Kidney (tissue), 13 donors: ENCODE measurements at regions not wholly inside any gene's neighbourhood (a gene's known extent, or its start where the extent isn't known, plus 50 kb on each side); places are given as distances from the start of the nearest gene placed in this dataset.

Experiments used
- DNase-seq, 5 donors: peaks; one replicate each; pipeline ENCODE4 v3.0.0-alpha.2; 2013 to 2020
- FAIRE-seq: peaks from 2 replicates; lab custom pipeline; 2012; peaks lifted over from hg19 to GRCh38; lab: Jason Lieb, UNC
- H3K27ac ChIP-seq, 2 donors: one replicate each; pipeline ENCODE4 v1.7.0; 2013; ENCODE audit warnings: low read depth in 2 of 2, low read length in 2 of 2, inconsistent platforms in 1 of 2
- H3K27me3 ChIP-seq: one replicate; pipeline ENCODE4 v1.7.1; 2013; ENCODE audit warnings: low read length, inconsistent platforms; ENCODE audit not compliant: control insufficient read depth, insufficient read depth
- H3K36me3 ChIP-seq, 3 donors: one replicate each; pipeline versions ENCODE4 v1.7.0 to v1.7.1; 2013; ENCODE audit warnings: low read length in 3 of 3, control low read depth in 1 of 3, inconsistent platforms in 1 of 3; ENCODE audit not compliant: insufficient read depth in 3 of 3, control insufficient read depth in 2 of 3
- H3K4me1 ChIP-seq, 3 donors: one replicate each; pipeline versions ENCODE4 v1.7.0 to v1.7.1; 2013; ENCODE audit warnings: low read length in 3 of 3, inconsistent platforms in 1 of 3, low read depth in 1 of 3; ENCODE audit not compliant: control insufficient read depth in 2 of 3, insufficient read depth in 2 of 3
- H3K4me3 ChIP-seq, 3 donors: one replicate each; pipeline versions ENCODE4 v1.7.0 to v1.8.1; 2013; ENCODE audit warnings: low read length in 3 of 3, control low read depth in 1 of 3, inconsistent platforms in 1 of 3
- H3K9ac ChIP-seq, 3 donors: one replicate each; pipeline versions ENCODE4 v1.7.0 to v1.7.1; 2013; ENCODE audit warnings: low read length in 3 of 3, control low read depth in 1 of 3, inconsistent platforms in 1 of 3
- H3K9me3 ChIP-seq, 3 donors: one replicate each; pipeline versions ENCODE4 v1.7.0 to v1.7.1; 2013; ENCODE audit warnings: low read length in 3 of 3, control low read depth in 1 of 3, inconsistent platforms in 1 of 3; ENCODE audit not compliant: control insufficient read depth in 2 of 3, insufficient read depth in 1 of 3
- intact Hi-C: fragments of 100-400 bp; cut with DNase I; formaldehyde crosslinking; loops from one replicate; pipeline ENCODE4 v1.11.1; 2022
- TF ChIP-seq, protein P1 (sequence below): IDR thresholded peaks from 3 replicates; pipeline ENCODE4 v1.5.1; 2012; ENCODE audit warnings: mild to moderate bottlenecking, moderate library complexity, borderline replicate concordance; ENCODE audit not compliant: insufficient read depth; ENCODE audit errors: extremely low read depth
- donor health status: control.
- donor health status: control.
- donor health status: control.
- donor health status: control.
- donor health status: control.
- donor health status: DM: yes; HTN: yes; CAD: no.
- donor health status: Normal renal cell carcinoma (clear cell type).

DNA sequence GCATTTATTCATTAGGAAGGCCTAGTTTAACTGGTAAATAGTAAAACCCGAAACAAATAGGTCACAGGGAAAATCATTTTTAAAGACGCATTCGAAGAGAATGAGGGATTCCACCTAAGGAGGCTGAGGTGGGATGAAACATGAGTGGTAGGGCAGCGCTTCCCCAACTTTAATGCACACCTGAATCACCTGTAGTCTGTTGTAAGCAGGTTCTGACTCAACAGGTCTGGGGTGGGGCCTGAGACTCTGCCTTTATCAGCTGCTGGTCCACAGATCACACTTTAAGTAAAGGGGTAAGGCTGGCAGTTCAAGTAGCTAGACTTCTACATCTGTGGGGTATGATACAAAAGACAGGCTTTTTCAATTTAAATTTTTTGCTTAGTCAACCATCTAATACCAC is 223.5 kb upstream of the UBE2E2 start:
- Histone ChIP-seq H3K9me3 (no peaks in the 10 kb centered on the region), H3K9ac (no peak overlapping the region), H3K27me3 (no peaks in the 10 kb centered on the region), H3K4me3 (no peak overlapping the region), H3K4me1 (no peaks in the 10 kb centered on the region), H3K27ac (no peak overlapping the region), H3K36me3 (no peaks in the 10 kb centered on the region)
- intact Hi-C loops: no loop called here
- DNase-seq: no peak
- no peak for FAIRE-seq
- TF ChIP-seq, protein P1, sequence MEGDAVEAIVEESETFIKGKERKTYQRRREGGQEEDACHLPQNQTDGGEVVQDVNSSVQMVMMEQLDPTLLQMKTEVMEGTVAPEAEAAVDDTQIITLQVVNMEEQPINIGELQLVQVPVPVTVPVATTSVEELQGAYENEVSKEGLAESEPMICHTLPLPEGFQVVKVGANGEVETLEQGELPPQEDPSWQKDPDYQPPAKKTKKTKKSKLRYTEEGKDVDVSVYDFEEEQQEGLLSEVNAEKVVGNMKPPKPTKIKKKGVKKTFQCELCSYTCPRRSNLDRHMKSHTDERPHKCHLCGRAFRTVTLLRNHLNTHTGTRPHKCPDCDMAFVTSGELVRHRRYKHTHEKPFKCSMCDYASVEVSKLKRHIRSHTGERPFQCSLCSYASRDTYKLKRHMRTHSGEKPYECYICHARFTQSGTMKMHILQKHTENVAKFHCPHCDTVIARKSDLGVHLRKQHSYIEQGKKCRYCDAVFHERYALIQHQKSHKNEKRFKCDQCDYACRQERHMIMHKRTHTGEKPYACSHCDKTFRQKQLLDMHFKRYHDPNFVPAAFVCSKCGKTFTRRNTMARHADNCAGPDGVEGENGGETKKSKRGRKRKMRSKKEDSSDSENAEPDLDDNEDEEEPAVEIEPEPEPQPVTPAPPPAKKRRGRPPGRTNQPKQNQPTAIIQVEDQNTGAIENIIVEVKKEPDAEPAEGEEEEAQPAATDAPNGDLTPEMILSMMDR: no peak

GRCh38 chr3:22980346-22980745 is 222.8 kb upstream of the UBE2E2 start:
- Histone ChIP-seq H3K36me3 (no peaks in the 10 kb centered on the region), H3K27ac (no peak overlapping the region), H3K9me3 (peaks cover 0 to 2% (median 0%) of the 10 kb centered on the region in 3 donors), H3K4me1 (no peaks in the 10 kb centered on the region), H3K9ac (no peak overlapping the region), H3K4me3 (no peak overlapping the region), H3K27me3 (no peaks in the 10 kb centered on the region)
- DNase-seq: no peak
- intact Hi-C loops: no loop called here
- TF ChIP-seq, protein P1: no peak
- no peak for FAIRE-seq

- FAIRE-seq (no peak), DNase-seq (no peak)
- Histone ChIP-seq H3K9ac (no peak overlapping the region), H3K4me1 (no peaks in the 10 kb centered on the region), H3K27ac (no peak overlapping the region), H3K9me3 (peaks cover 0 to 8% (median 0%) of the 10 kb centered on the region in 3 donors), H3K36me3 (no peaks in the 10 kb centered on the region), H3K27me3 (no peaks in the 10 kb centered on the region), H3K4me3 (no peak overlapping the region)
- TF ChIP-seq, protein P1: no peak
- intact Hi-C loops: no loop called here
These were observed 222.0 kb upstream of the UBE2E2 start for GRCh38 chr3:22981166-22981565.

DNA sequence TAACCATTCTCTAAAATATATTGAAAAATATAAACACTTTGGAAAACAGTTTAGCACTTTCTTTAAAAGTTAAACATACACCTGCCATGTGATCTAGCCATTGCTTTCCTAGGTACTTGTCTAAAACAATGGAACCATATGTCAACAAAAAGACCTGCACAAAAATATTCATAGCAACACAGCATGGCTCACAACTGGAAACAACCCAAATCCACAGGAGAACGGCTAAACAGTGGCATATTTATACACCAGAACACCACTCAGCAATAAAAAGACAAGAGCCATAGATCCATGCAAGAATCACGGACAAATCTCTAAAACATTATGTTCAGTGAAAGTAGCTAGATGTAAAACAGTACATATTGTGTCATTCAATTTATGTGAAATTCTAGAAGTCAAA is 221.3 kb upstream of the UBE2E2 start:
- Histone ChIP-seq H3K27ac (no peak overlapping the region), H3K27me3 (no peaks in the 10 kb centered on the region), H3K4me1 (no peaks in the 10 kb centered on the region), H3K9ac (no peak overlapping the region), H3K4me3 (no peak overlapping the region), H3K9me3 (peaks cover 0 to 8% (median 0%) of the 10 kb centered on the region in 3 donors), H3K36me3 (no peaks in the 10 kb centered on the region)
- FAIRE-seq: no peak
- TF ChIP-seq, protein P1: no peak
- DNase-seq: no peak
- intact Hi-C loops: no loop called here
